Dedifferentiated amniotic fluid mesenchymal stem cell (primary cell): ENCODE measurements at regions not wholly inside any gene's neighbourhood (a gene's known extent, or its start where the extent isn't known, plus 50 kb on each side); places are given as distances from the start of the nearest gene placed in this dataset.
A peak's percentile ranks its signal among the peaks of the same experiment; 100 is the strongest.
"Not testable (repeated sequence)": the region's sequence is repeated elsewhere in the genome, so short reads cannot be mapped to it uniquely, and the experiment has no call there.

ENCODE experiments used
- DNase-seq: peaks from one replicate; pipeline ENCODE4 v3.0.0-alpha.2; 2016; ENCODE audit errors: extremely low spot score

GRCh38 chr2:18311420-18312195 is 248.8 kb downstream of the RDH14 start:
- peak; percentile 62 for DNase-seq

- DNase-seq: no peak
Measured at GRCh38 chr2:18309627-18310026, 250.8 kb downstream of the RDH14 start.

DNA sequence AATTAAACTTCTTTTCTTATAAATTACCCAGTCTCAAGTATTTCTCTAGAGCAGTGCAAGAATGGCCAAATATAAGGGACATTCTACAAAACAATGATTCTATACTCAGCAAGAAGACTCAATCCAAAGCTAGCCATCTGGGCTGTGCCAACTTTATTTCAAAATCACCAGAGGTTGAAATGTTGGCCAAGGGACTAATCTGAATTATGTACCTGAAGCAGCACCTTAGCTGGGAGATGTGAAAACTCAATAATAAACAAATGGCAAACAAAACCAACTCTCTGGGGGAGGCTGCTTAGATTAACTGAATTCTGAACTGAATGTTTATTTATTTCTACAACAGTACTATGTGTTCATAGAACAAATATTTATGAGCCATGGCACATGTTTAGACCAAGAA is 251.3 kb downstream of the RDH14 start:
- no peak for DNase-seq

- no peak for DNase-seq
Measured at GRCh38 chr2:18304849-18305248, 255.6 kb downstream of the RDH14 start.

GRCh38 chr2:18301421-18302139 is 258.9 kb downstream of the RDH14 start:
- DNase-seq: no peak

DNA sequence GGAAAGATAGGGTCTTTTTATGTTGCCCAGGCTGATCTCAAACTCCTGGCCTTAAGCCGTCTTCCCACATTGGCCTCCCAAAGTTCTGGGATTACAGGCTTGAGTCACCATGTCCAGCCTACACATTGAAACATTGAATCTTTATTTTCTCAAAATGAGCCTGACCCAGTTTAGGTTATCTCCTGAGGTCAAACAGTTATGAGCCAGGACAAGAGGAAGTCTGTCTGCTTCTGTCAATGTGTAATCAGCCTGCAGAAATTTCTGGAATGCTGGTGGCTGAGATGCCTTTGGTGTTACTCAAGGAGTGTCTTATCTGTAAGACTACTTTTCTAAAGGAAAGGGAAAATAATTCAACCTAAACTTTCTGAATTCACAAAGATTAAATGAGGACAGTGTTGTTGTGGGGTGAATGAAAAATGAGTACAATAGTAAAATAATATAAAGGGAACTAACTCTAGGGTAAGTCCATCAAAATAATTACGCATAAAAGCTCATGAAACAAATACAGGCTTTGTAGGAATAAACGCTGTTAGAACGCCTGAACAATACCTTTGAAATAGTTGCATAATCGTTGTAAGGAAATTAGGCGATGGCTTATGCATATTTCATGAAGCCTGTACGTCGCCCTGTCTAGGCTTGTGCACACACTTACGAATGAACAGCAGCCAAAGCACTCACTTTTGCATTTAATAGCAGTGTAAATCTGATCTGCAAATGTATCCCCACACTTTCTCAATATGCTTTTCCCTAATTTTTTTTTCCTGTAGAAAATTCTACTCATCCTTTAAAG is 260.8 kb downstream of the RDH14 start:
- DNase-seq: peak; percentile 59

- DNase-seq: no peak
Measured at GRCh38 chr2:18297534-18298058, 262.9 kb downstream of the RDH14 start.

DNA sequence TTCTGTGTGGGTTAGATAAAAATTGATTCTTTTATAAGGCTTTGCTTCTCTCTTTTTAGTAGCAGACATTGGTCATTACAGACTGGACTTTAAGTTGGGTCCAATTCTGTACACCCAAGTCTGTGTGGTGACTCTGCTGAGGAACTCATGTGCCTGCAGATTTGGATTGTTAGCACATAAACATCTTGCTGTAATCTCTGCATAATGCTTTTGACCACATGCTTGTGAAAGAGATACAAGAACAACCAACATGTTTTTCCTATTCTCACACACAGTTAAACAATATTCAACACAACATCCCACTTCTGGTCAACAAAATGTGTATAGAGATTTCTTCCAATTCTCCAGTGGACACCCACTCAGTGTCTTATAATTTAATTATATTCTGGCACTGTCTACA is 270.1 kb downstream of the RDH14 start:
- DNase-seq: no peak

GRCh38 chr2:18286897-18287296 is 273.6 kb downstream of the RDH14 start:
- DNase-seq: no peak

DNA sequence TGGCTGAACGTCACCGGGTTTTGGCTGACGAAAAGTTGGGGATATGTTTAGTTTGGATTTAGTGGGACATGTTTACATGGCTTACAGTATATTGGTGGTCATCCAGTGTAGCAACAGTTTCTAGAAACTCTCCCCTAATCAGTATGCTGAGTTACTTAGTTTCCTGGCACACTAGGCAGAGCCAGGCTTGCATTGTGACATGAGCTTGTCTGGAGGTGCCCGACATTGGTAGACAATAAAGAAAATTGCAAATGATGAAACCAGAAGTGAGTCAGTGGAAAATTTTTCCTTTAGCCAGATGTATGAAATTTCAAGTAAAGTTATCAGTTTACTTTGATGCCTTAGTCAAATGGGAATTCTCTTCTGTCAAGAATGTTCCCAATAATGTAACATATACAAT is 276.1 kb downstream of the RDH14 start:
- no peak for DNase-seq

GRCh38 chr2:18282026-18282425 is 278.4 kb downstream of the RDH14 start:
- DNase-seq: no peak

- DNase-seq: no peak
Measured at GRCh38 chr2:18276583-18277075, 283.8 kb downstream of the RDH14 start.

DNA sequence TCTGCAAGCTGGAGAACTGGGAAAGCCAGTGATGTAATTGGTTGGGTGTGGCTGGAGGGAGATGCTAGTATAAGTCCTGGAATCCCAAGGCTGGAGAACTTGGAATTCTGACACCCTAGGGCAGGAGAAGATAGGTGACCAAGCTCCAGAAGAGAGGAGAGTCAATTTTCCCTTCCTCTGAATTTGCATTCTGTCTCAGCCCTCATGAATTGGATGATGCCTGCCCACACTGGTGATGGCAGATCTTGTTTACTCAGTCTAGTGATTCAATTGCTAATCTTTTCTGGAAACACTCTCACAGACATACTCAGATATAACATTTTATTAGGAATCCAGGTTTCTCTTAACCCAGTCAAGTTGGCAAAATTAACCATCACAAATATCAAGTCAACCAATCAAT is 287.2 kb downstream of the RDH14 start:
- DNase-seq: no peak

DNA sequence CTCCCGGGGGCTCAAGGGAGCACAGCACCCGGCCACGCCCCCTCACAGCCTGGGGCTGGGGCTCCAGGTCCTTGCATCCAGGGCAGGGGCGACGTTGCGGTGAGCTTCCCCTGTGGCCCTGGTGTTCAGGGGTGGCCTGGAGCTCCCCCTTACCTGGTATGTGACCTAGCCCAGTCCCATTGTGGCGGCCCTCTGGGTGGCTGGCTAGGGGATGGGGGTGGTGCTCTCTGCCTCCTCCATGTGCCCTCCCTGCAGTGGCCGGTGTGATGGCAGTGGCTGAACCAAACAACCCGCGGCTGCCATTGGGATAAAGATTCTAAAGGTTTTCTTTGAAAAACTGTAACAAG is 288.3 kb downstream of the RDH14 start:
- DNase-seq: no peak

DNA sequence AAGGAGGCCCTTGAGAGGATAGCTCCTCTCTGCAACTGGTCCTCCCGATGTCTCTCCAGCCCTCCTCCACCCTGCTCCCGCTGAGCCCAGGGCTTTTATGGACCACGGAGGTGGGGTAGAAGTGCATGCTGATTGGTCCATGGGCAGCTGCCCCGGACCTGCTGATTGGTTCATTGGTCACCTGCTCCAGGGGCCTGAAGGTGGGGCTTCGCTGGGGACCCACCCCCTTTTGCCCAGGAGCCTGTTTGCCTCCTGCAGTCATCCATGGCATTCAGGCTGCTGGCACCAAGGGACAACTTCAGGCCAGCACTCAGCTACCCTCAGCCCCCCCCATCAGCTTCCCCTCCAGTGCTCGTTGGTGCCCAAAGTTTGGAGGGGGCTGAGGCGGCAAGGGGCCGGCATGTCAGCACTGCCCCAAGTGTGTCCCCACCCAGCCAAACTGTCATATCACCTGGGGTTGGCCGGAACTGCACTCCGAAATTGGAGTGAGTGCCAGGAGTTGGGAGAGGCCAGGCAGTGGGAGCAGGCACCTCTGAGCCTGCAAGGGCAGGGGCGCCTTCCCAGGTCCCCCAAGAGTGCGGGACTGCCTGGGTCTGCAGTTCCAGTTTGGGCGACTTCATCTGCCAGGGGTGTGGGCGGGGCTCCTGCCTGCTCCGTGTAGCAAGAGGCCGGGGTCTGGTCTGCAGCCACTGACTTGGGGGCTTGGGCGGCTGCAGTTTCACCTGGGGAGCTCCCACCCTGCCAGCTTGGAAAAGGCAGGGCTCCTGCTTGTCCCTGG is 288.9 kb downstream of the RDH14 start:
- DNase-seq: no peak

DNA sequence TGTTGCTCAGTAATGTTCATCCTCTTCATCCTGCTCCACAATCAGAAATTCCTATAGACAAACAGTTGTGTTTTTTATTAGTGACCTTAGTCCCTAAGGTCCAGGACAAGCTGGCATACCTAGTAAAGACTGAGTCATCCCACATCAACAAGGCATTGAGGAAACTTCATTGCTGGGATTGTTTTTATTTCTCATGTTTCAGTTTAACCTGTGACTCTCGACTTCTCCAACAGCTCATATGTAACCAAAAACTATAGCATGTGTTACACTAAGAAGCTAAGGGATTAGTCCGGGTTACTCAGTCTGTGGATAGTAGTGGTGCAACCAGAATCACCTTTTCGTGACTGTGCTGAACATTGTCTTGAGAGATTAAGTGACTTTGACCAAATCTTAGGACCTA is 292.1 kb downstream of the RDH14 start:
- no peak for DNase-seq

GRCh38 chr2:18267501-18267900 is 293.0 kb downstream of the RDH14 start:
- no peak for DNase-seq

DNA sequence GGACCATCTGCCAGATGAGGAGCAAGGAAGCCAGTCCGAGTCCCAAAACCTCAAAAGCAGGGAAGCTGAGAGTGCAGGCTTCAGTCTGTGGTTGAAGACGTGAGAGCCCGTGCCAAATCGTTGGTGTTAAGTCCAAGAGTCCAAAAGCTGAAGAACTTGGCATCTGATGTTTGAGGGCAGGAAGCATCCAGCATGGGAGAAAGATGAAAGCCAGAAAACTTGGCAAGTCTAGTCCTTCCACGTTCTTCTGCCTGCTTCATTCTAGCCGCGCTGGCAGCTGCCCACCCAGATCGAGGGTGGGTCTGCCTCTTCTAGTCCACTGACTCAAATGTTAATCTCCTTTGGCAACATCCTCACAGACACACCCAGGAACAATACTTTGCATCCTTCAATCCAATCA is 293.8 kb downstream of the RDH14 start:
- DNase-seq: not testable (repeated sequence)

DNA sequence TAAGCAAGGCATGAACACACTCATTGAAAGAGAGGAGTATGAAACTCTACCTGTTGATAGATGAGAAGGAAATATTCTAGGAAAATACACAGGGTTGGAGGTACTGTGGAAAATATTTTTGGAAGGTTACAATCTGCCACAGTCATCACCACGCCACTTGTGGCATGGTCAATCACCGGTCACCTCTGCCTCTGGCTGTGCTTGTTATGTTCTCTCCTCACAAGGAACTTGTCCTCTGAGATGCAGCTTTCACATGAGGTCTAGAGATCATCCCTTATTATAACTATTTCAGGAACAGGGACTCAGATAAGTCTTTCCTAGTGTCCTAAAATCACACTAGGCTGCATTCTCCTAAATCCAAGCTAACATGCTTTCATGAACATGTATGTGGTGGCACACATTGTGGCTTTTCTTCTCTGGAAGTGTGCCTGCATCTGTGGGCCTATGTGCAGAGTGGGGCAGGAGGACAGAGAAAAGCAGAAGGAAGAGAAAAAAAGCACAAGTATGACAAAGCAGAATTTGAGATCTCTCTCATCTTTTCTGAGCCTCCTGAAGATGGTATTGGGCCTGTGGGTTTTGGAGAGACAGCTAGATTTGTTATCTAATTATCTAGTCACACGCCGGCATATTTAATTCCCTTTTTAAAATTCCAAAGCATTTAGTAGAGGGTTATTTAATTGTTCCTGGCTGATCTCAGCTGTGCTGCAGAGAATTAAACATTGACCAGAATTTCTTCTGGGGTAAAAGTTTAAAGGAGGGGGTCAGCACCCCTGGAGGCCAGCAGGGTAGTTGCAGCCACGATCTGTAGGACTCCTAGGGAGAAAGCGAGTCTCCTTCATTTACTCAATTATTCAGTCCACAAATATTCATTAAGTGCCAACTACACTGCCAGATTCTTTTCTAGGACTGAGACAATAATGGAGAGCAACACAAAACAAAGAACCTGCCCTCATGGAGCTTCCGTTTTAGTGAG is 294.6 kb downstream of the RDH14 start:
- DNase-seq: no peak

- no peak for DNase-seq
Measured at GRCh38 chr2:18262601-18263000, 297.9 kb downstream of the RDH14 start.
